GM18499 (cell line): ENCODE measurements at regions not wholly inside any gene's neighbourhood (a gene's known extent, or its start where the extent isn't known, plus 50 kb on each side); places are given as distances from the start of the nearest gene placed in this dataset.

Source experiments
- ATAC-seq: cut with Tn5 transposase; IDR thresholded peaks from one replicate; pipeline ENCODE4 v1.9.1; 2021; ENCODE audit warnings: moderate number of reproducible peaks; ENCODE audit not compliant: insufficient read depth, unreplicated experiment

DNA sequence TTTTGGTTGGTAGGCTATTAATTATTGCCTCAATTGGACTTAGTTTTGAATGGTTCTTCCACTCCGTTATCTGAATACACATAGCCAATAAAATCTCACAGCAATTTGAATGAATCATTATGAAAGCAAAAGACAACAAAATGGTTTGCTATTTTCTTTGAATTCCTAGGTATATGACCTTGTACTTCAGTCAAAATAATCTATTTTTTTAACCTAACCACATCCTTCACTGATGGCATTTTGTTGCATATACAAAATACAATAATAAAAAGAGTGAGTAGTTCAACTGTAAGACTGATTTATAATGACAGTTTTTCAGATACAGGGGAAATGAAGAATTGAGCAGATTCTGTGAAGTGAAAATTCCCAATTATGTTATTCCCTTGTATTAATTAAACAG is 433.1 kb downstream of the HTR7 start:
- ATAC-seq: no peak

GRCh38 chr10:90430186-90430585 is 427.7 kb downstream of the HTR7 start:
- ATAC-seq: no peak

DNA sequence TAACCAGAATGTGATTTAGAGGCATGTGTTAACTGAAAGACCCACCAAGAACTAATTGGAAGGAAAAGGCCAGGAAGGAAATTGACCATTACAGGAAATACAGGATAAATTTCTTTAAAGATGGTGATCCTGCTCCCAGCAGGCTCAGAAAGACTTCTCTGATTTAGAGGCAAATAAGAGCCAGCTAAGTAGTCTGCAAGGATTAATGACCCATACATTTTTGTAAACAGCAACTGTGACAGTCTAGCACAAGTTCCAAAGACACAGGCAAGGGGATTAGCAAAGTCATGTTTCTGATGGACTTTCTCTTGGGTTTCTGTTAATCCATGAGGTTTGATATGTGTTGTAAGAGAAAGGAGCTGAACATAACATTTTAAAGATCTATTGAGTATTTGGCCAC is 425.0 kb downstream of the HTR7 start:
- ATAC-seq: no peak

DNA sequence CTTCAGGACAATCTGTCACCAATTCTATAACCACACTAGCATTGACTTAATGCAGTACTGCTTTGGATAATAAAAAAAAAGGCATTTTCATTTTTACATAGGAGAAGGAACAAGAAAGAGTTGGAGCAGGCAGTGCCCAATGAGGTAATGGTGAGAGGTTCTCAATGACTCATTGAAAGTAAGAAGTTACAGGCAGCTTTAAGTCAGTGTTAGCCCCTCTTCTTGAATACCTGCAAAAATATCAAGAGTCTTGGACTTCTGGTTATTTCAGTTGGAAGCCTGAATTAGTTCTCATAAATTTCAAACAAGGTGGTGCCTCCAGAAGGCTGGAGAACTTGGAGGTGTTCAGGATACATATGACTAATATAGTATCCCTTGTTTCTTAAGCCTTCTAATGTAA is 422.5 kb downstream of the HTR7 start:
- no peak for ATAC-seq

GRCh38 chr10:90437452-90437851 is 420.4 kb downstream of the HTR7 start:
- ATAC-seq: no peak

- ATAC-seq: no peak
Measured at GRCh38 chr10:90440870-90441269, 417.0 kb downstream of the HTR7 start.

DNA sequence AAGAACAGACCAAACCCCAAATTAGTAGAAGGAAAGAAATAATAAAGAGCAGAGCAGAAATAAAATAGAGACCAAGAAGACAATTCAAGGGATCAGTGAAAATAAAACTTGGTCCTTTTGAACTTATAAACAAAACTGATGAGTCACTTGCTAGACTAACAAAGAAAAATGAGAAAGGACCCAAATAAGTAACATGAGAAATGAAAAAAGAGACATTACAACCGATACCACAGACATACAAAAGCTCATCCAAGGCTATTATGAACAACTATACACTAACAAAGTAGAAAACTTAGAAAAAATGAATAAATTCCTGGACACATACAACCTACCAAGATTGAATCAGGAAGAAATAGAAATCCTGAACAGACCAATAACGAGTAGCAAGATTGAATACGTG is 414.5 kb downstream of the HTR7 start:
- no peak for ATAC-seq

DNA sequence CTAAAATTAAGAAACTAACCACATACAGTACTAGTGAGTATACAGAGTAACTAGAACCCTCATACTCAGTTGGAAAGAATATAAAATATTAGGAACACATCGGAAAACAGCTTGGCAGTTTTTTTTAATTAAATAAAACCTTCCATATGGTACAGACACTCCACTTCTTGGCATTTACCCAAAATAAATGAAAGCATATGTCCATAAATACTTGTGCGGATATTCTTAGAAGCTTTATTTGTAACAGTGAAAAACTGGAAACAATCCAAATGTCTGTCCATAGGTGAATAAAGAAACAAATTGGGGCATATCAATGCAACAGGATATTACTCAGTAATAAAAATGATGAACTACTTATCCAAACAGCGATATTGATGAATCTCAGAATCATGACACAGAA is 410.0 kb downstream of the HTR7 start:
- no peak for ATAC-seq

GRCh38 chr10:90450797-90451196 is 407.0 kb downstream of the HTR7 start:
- ATAC-seq: no peak

GRCh38 chr10:90451283-90451682 is 406.6 kb downstream of the HTR7 start:
- ATAC-seq: no peak

DNA sequence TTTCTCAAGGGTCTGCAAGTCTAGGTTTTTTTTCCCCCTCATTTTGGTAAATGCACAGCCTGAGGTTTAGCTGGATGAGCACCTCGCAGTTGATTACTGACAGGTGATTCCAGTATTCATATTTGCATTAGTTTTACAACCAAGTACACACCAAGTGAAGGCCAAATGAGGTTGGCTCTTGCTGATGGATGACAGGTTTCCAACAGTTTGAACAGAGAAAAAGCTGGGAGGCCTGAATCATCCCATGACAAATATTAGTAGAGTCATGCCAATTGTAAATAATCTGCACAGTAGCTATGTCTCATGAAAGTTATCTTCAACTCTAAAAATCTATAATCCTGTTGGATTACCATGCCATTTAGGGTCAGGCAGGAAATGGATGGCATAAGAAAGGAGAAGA is 399.8 kb downstream of the HTR7 start:
- no peak for ATAC-seq

- no peak for ATAC-seq
Measured at GRCh38 chr10:90458571-90458970, 399.3 kb downstream of the HTR7 start.

- no peak for ATAC-seq
Measured at GRCh38 chr10:90461437-90462155, 396.2 kb downstream of the HTR7 start.

DNA sequence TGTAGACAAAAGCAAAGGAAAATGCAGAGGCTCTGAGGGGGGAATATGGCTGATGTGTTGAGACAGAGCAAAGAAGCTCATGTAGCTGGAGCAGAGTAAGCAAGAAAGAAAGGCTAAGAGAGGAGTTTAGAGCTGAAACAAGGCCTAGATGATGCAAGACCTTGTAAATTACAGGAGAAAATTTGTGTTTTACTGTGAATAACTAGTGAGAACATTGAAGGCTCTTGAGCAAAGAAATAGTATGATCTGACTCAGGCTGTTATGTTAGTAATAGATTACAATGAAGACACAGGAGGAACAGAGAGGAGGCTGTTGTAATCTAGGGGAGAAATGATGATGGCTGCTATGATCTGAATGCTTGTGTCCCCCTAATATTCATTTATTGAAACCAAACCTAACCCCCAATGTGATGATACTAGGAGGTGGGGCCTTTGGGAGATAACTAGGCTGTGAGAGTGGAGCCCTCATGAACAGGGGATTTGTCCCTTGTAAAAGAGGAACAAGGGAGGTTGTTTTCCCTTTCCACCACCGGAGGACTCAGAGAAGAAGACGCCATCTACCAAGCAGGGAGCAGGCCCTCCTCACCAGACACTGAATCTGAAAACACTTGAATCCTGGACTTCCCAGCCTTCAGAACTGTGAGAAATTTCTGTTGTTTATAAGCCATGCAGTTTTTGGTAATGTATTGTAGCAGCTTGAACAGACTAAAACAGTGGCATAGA is 394.9 kb downstream of the HTR7 start:
- no peak for ATAC-seq

- no peak for ATAC-seq
Measured at GRCh38 chr10:90464329-90464728, 393.5 kb downstream of the HTR7 start.

GRCh38 chr10:90470966-90471365 is 386.9 kb downstream of the HTR7 start:
- no peak for ATAC-seq

DNA sequence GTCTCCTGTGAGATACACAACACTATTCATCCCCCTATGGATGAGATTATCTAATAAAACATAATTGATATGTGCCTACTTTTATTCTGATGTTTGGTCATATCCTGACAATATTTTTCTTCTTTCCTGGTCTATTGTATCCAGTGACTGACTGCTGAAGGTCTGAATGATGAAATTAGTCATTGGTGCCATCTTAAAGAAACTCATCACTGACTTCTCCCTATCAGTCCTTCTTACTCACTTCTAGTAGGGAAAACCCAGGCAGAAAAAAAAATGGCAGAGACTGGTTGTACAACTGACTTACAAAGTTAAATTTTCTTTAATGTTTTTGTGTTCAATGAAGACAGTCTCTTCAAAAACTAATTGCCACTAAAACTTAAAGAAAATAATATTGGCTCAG is 377.4 kb downstream of the HTR7 start:
- no peak for ATAC-seq

GRCh38 chr10:90481326-90481923 is 376.4 kb downstream of the HTR7 start:
- no peak for ATAC-seq

- no peak for ATAC-seq
Measured at GRCh38 chr10:90484518-90484917, 373.3 kb downstream of the HTR7 start.

DNA sequence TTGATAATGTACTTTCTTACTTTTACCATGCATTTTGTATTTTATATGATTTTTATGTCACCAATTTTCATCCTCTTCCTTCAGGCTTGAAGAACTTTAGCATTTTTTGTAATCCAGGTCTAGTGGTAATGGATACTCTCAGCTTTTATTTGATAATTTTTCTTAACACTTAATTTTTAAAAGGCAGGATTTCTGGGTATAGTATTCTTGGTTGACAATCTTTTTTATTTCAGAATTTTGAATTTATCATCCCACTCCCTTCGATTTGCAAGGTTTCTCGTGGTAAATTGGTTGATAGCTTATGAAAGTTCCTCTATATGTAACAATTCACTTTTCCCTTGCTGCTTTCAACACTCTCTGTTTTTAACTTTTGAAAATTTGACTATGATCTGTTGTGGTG is 363.7 kb downstream of the HTR7 start:
- ATAC-seq: no peak

DNA sequence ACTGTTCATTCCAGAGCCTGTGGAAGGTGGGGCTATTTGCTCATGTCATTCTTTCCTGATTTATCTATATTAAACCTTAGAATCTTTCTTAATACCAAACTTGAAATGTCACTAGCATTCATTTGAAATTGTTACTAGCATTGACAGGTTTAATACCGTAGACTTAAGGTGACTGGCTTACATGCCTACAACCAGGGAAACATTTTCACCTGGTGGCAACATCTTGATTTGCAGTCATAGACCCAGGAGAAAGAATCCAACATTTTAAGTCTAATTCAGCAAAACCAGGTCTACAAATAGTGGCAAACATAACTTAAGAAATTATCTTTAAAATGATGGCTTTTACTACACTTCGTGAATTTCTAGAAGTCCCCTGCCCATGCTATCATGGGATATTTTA is 353.7 kb downstream of the HTR7 start:
- no peak for ATAC-seq

- no peak for ATAC-seq
Measured at GRCh38 chr10:90526721-90527120, 331.1 kb downstream of the HTR7 start.
